BE2C (cell line): ENCODE measurements at regions not wholly inside any gene's neighbourhood (a gene's known extent, or its start where the extent isn't known, plus 50 kb on each side); places are given as distances from the start of the nearest gene placed in this dataset.

Experiments
- DNase-seq: peaks from one replicate; pipeline ENCODE4 v3.0.0-alpha.2; 2020
- H3K27me3 ChIP-seq: fragments of 250-450 bp; sonication (Bioruptor Pico); 2 replicates; pipeline ENCODE4 v1.5.1; 2020; ENCODE audit warnings: mild to moderate bottlenecking
- H3K36me3 ChIP-seq: fragments of 250-450 bp; sonication (Bioruptor Pico); 2 replicates; pipeline ENCODE4 v1.5.1; 2020; ENCODE audit warnings: mild to moderate bottlenecking
- H3K4me1 ChIP-seq: fragments of 250-450 bp; sonication (Bioruptor Pico); 2 replicates; pipeline ENCODE4 v1.5.1; 2020
- H3K4me3 ChIP-seq: 2 replicates; pipeline ENCODE4 v1.5.1; 2011; ENCODE audit warnings: low read depth, low read length
- H3K9me3 ChIP-seq: fragments of 250-450 bp; sonication (Bioruptor Pico); 2 replicates; pipeline ENCODE4 v1.5.1; 2020
- TF ChIP-seq, protein P1 (sequence below): IDR thresholded peaks from 2 replicates; pipeline ENCODE4 v1.5.1; 2012; ENCODE audit warnings: mild to moderate bottlenecking, low read depth, low read length

DNA sequence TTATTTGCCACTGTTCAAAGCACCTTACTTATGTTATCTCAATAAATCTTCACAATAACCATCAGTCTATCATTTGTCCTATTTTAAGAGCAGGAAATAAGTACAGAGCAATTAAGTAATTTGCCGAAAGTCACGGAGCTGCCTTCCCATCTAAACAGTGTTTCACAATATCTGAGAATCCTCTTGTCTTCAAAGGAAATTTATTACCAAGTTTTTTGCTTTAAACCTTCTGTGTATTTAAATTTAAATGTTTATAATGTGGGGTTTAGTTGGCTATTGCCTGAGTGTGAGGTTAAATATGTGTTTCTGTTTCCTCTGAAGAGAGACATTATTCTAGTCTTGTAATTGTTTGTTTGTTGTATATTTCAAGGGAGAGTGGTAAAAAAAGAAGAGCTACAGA, 633.1 kb downstream of the EFNB2 start:
- H3K4me3 ChIP-seq, result no peak overlapping the region
- no peaks in the 10 kb centered on the region for H3K27me3 ChIP-seq
- DNase-seq, result no peak
- no peaks in the 10 kb centered on the region for H3K36me3 ChIP-seq
- H3K9me3 ChIP-seq, result no peaks in the 10 kb centered on the region
- H3K4me1 ChIP-seq, result no peaks in the 10 kb centered on the region
- TF ChIP-seq, protein P1, sequence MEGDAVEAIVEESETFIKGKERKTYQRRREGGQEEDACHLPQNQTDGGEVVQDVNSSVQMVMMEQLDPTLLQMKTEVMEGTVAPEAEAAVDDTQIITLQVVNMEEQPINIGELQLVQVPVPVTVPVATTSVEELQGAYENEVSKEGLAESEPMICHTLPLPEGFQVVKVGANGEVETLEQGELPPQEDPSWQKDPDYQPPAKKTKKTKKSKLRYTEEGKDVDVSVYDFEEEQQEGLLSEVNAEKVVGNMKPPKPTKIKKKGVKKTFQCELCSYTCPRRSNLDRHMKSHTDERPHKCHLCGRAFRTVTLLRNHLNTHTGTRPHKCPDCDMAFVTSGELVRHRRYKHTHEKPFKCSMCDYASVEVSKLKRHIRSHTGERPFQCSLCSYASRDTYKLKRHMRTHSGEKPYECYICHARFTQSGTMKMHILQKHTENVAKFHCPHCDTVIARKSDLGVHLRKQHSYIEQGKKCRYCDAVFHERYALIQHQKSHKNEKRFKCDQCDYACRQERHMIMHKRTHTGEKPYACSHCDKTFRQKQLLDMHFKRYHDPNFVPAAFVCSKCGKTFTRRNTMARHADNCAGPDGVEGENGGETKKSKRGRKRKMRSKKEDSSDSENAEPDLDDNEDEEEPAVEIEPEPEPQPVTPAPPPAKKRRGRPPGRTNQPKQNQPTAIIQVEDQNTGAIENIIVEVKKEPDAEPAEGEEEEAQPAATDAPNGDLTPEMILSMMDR, result no peak

DNA sequence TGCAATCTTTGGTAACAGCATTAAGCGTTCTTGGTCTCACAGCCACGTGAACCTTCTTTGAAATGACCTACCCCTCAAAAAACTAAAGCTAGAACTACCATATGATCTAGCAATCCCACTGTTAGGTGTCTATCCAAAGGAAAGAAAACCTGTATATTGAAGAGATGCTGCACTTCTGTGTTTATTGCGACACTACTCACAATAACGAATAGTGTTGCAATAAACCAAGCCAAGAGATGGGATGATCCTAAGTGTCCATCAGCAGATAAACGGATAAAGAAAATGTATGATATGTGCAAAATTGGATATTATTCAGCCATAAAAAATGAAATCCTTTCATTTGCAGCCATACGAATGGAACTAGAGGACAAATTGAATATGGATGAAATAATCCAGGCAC, 637.9 kb downstream of the EFNB2 start:
- Histone ChIP-seq H3K4me3 (no peak overlapping the region), H3K36me3 (no peaks in the 10 kb centered on the region), H3K27me3 (no peaks in the 10 kb centered on the region), H3K9me3 (no peaks in the 10 kb centered on the region), H3K4me1 (no peaks in the 10 kb centered on the region)
- no peak for DNase-seq
- TF ChIP-seq, protein P1, result no peak

DNA sequence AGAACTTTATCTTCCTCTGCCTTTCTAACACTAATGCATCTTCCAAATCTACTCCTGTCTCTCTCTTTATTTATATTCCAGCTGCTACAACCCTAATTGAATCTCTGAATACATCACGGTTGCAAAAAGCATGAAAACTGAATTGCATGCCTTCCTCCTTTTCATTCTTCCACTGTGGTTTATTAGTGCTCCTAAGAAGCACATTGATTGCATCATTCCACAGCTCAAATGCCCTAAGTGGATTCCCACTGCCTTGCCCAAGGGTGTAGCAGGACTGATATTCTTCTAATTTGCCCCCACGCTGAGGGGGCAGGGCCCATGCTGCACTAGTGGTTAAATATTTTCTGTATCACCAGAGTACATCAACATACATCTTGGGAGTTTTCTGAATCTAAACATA, 640.8 kb downstream of the EFNB2 start:
- H3K4me1 ChIP-seq, result no peaks in the 10 kb centered on the region
- no peak for DNase-seq
- no peak overlapping the region for H3K4me3 ChIP-seq
- TF ChIP-seq, protein P1, result no peak
- no peaks in the 10 kb centered on the region for H3K27me3 ChIP-seq
- H3K9me3 ChIP-seq, result no peaks in the 10 kb centered on the region
- no peaks in the 10 kb centered on the region for H3K36me3 ChIP-seq

DNA sequence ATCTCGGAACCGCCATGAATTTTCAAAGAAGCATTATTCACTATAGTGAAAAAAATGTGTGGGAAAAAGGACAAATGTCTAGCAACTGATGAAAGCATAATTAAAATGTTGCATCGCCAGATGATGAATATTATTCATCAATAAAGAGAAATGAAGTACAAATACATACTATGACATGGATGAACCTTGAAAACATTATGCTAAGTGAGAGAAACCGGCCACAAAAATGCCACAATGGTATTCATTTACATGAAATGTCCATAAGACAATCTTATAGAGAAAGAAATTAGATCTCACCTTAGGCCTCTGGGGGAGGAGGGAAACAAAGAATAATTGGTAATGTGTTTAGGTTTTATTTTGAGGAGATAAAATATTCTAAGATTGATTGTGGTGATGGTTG, 645.0 kb downstream of the EFNB2 start:
- Histone ChIP-seq H3K36me3 (no peaks in the 10 kb centered on the region), H3K27me3 (no peaks in the 10 kb centered on the region), H3K9me3 (no peaks in the 10 kb centered on the region), H3K4me3 (no peak overlapping the region), H3K4me1 (no peaks in the 10 kb centered on the region)
- TF ChIP-seq, protein P1, result no peak
- no peak for DNase-seq

DNA sequence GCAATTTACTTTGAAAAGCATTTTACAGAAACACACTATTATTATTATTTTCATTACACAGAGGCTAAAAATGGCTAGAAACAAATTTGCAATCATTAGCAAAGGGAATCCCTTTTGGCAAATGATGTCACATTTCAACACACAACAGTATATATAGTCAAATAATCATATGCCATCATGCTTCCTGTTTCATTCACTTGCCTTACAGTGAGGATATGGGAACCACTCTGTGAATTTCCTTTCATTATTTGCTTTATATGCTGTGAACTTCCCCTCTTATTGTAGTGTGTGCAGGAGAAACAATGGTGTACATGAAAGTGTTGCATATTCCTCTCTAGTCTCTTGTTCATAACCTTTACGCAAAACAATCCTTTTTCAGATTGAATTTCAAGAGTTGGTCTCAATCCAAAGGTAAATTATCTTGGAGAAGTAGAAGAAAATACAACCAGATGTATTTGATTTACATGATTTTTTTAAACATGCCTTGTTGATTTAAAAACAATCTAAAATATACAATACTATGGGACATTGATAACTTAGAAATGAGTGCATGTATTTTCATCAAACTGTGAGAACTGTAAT, 657.3 kb downstream of the EFNB2 start:
- Histone ChIP-seq H3K4me3 (no peak overlapping the region), H3K36me3 (no peaks in the 10 kb centered on the region), H3K9me3 (no peaks in the 10 kb centered on the region), H3K4me1 (no peaks in the 10 kb centered on the region), H3K27me3 (no peaks in the 10 kb centered on the region)
- no peak for DNase-seq
- TF ChIP-seq, protein P1, result no peak

DNA sequence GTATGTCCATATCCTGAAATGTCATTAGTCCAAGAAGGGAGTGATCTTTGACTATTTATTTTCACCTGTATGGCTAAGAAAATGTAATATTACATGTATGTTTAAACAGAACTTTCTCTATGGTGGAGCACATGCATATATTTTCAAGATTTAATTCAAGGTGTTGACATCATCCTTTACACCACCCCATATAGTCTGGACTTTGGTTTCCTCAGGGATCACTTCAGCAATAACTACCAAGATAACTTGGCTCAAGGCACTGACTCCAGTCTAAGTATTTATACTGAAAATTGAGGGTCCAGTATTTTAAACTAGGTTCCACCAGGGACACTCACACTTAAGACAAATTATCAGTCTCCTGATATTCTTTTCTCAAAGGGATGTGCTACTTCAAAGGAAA, 660.6 kb downstream of the EFNB2 start:
- Histone ChIP-seq H3K36me3 (no peaks in the 10 kb centered on the region), H3K27me3 (no peaks in the 10 kb centered on the region), H3K9me3 (no peaks in the 10 kb centered on the region), H3K4me1 (no peaks in the 10 kb centered on the region), H3K4me3 (no peak overlapping the region)
- DNase-seq, result no peak
- TF ChIP-seq, protein P1, result no peak
